ENCODE measurements at regions not wholly inside any gene's neighbourhood (a gene's known extent, or its start where the extent isn't known, plus 50 kb on each side); places are given as distances from the start of the nearest gene placed in this dataset.
A peak's percentile ranks its signal among the peaks of the same experiment; 100 is the strongest.
"Not testable (repeated sequence)": the region's sequence is repeated elsewhere in the genome, so short reads cannot be mapped to it uniquely, and the experiment has no call there.

GRCh38 chr4:96390404-96390803, 550.5 kb downstream of the PDHA2 start:
- TF ChIP-seq, protein P1, sequence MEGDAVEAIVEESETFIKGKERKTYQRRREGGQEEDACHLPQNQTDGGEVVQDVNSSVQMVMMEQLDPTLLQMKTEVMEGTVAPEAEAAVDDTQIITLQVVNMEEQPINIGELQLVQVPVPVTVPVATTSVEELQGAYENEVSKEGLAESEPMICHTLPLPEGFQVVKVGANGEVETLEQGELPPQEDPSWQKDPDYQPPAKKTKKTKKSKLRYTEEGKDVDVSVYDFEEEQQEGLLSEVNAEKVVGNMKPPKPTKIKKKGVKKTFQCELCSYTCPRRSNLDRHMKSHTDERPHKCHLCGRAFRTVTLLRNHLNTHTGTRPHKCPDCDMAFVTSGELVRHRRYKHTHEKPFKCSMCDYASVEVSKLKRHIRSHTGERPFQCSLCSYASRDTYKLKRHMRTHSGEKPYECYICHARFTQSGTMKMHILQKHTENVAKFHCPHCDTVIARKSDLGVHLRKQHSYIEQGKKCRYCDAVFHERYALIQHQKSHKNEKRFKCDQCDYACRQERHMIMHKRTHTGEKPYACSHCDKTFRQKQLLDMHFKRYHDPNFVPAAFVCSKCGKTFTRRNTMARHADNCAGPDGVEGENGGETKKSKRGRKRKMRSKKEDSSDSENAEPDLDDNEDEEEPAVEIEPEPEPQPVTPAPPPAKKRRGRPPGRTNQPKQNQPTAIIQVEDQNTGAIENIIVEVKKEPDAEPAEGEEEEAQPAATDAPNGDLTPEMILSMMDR (conservative IDR thresholded peaks at IDR 0.05), result no peak
- H3K27ac ChIP-seq, result no peak overlapping the region

DNA sequence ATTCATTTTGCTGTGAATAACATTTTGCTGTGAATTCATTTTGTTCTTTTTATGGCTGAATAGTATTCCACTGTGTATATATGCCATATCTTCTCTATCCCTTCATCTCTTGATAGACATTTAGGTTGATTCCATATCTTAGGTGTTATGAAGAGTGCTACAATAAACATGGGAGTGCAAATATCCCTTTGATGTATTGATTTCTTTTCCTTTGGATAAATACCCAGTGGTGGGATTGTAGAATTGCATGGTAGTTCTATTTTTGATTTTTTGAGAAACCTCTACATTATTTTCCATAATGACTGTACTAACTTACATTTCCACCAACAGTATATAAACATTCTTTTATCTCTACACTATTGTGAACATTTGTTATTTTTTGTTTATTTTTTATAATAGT, 555.9 kb downstream of the PDHA2 start:
- H3K27ac ChIP-seq, result no peak overlapping the region
- TF ChIP-seq, protein P1 (conservative IDR thresholded peaks at IDR 0.05), result no peak

GRCh38 chr4:96406742-96407141, 566.8 kb downstream of the PDHA2 start:
- TF ChIP-seq, protein P1 (conservative IDR thresholded peaks at IDR 0.05), result no peak
- H3K27ac ChIP-seq, result peak overlapping the region; percentile 86

DNA sequence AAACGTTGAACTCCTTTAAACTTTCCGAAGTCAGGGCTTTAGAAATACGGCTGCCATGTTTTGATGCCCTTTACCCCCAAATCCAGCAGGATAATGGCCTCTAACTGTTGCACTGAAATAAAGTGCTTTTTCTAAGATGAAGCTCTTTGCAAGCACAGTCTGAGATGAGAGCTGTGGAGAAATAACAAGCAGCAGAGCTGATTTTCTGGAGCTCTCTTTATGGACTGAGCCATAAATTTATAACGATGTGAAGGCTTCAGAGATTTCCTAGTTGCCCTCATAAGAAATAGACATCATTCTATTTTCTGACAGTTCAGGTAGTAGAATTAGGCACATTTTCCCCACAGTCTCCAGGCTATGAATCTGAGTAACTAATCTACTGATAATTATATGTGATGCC, 567.3 kb downstream of the PDHA2 start:
- H3K27ac ChIP-seq, result peak overlapping the region; percentile 86
- TF ChIP-seq, protein P1 (conservative IDR thresholded peaks at IDR 0.05), result no peak

- peak overlapping the region; percentile 86 for H3K27ac ChIP-seq
- TF ChIP-seq, protein P1 (conservative IDR thresholded peaks at IDR 0.05), result no peak
These were observed 568.0 kb downstream of the PDHA2 start for GRCh38 chr4:96407738-96408463.

GRCh38 chr4:96414853-96415252, 575.0 kb downstream of the PDHA2 start:
- not testable (repeated sequence) for H3K27ac ChIP-seq

DNA sequence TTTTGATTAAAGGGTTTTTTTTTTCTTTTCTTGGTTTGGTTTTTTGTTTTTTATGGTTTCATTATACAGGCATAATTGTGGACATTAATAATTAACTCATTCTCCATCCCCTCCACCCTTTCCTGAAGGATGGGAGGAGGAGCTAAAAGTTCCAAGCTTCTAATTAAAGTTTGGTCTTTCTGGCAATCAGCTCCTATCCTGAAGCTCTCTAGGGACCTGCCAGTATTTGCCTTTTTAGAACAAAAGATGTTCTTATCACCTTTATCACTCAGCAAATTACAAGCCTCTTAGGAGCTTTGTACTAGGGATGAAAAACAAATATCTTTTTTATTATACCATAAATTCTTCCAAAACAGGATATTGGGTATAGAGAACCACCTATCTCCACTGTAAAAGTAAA, 589.8 kb downstream of the PDHA2 start:
- peak overlapping the region; percentile 81 for H3K27ac ChIP-seq
- TF ChIP-seq, protein P1 (conservative IDR thresholded peaks at IDR 0.05), result no peak

- TF ChIP-seq, protein P1 (conservative IDR thresholded peaks at IDR 0.05), result no peak
- peak overlapping the region; percentile 81 for H3K27ac ChIP-seq
These were observed 591.2 kb downstream of the PDHA2 start for GRCh38 chr4:96431094-96431493.
